HL-60 (cell line): ENCODE measurements at regions not wholly inside any gene's neighbourhood (a gene's known extent, or its start where the extent isn't known, plus 50 kb on each side); places are given as distances from the start of the nearest gene placed in this dataset.

Experiments
- DNase-seq, 2 experiments: peaks; one replicate each; pipeline ENCODE4 v3.0.0-alpha.2; 2010 to 2020; ENCODE audit warnings: low read depth in 1 of 2, low spot score in 1 of 2
- H3K27ac ChIP-seq: fragments of 250-450 bp; sonication (Bioruptor Pico); replicated peaks from 2 replicates; pipeline ENCODE4 v1.5.1; 2020; ENCODE audit warnings: mild to moderate bottlenecking, moderate library complexity
- H3K27me3 ChIP-seq: fragments of 250-450 bp; sonication (Bioruptor Pico); 2 replicates; pipeline ENCODE4 v1.5.1; 2021; ENCODE audit warnings: mild to moderate bottlenecking, moderate library complexity; ENCODE audit not compliant: insufficient read depth, poor library complexity, severe bottlenecking
- H3K4me3 ChIP-seq: replicated peaks from 2 replicates; pipeline ENCODE4 v1.5.1; 2011; ENCODE audit warnings: mild to moderate bottlenecking, control low read depth, low read length; ENCODE audit not compliant: insufficient read depth
- GABPA ChIP-seq: IDR thresholded peaks from 2 replicates; pipeline ENCODE4 v1.6.1; 2012; ENCODE audit warnings: low read depth
- POLR2AphosphoS5 ChIP-seq: IDR thresholded peaks from 2 replicates; pipeline ENCODE4 v1.6.1; 2012; ENCODE audit warnings: low read depth
- SPI1 ChIP-seq: IDR thresholded peaks from 2 replicates; pipeline ENCODE4 v1.6.1; 2012; ENCODE audit warnings: low read depth, mild to moderate bottlenecking, borderline replicate concordance
- TF ChIP-seq, protein P1 (sequence below): IDR thresholded peaks from 2 replicates; pipeline ENCODE4 v1.6.1; 2012; ENCODE audit warnings: low read depth; ENCODE audit not compliant: insufficient replicate concordance
- TF ChIP-seq, protein P2 (sequence below): IDR thresholded peaks from one replicate; pipeline ENCODE4 v1.5.1; 2011; ENCODE audit warnings: low read length, control low read depth, inconsistent platforms; ENCODE audit not compliant: insufficient read depth

DNA sequence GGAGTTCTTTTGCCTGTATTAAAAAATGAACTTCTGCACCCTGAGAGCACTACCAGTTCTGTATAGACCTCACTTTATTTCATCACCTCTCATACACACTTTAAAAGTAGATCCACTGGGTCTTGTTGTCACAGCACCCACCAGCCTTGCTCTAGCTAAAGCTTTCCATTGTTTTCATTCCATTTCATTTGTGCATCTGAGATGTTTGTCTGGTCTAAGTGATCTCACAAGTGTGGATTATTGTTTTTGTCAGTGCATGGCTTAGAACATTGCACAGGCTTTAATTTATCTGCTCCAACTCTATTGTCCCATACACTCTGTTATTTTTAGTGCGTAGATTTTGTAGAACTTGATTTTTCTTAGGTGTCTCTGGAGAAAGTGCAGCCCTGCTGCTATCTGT lies 1157.5 kb upstream of the PABPC4L start:
- Histone ChIP-seq H3K27ac (no peak overlapping the region), H3K27me3 (no peaks in the 10 kb centered on the region), H3K4me3 (no peak overlapping the region)
- no peak for TF ChIP-seq GABPA
- no peak for TF ChIP-seq SPI1
- no peak for TF ChIP-seq POLR2AphosphoS5
- TF ChIP-seq, protein P1, sequence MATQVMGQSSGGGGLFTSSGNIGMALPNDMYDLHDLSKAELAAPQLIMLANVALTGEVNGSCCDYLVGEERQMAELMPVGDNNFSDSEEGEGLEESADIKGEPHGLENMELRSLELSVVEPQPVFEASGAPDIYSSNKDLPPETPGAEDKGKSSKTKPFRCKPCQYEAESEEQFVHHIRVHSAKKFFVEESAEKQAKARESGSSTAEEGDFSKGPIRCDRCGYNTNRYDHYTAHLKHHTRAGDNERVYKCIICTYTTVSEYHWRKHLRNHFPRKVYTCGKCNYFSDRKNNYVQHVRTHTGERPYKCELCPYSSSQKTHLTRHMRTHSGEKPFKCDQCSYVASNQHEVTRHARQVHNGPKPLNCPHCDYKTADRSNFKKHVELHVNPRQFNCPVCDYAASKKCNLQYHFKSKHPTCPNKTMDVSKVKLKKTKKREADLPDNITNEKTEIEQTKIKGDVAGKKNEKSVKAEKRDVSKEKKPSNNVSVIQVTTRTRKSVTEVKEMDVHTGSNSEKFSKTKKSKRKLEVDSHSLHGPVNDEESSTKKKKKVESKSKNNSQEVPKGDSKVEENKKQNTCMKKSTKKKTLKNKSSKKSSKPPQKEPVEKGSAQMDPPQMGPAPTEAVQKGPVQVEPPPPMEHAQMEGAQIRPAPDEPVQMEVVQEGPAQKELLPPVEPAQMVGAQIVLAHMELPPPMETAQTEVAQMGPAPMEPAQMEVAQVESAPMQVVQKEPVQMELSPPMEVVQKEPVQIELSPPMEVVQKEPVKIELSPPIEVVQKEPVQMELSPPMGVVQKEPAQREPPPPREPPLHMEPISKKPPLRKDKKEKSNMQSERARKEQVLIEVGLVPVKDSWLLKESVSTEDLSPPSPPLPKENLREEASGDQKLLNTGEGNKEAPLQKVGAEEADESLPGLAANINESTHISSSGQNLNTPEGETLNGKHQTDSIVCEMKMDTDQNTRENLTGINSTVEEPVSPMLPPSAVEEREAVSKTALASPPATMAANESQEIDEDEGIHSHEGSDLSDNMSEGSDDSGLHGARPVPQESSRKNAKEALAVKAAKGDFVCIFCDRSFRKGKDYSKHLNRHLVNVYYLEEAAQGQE, result no peak
- DNase-seq, result no peak

DNA sequence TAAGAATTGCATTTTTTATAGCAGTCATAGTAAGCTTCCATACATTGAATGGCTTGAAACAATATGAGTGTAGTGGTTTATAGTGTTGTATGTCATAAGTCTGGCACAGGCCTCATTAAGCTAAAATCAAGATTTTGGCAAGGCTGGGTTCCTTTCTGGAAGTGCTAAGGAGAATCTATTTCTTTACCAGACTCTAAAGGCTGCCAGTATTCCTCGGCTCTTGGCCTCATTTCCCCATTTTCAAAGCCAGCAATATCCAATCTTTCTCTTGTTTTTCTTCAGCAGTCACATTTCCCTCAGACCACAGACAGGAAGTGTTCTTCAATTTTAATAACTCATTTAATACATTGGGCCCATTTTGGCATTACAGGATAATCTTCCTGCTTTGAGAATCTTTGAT lies 1155.5 kb upstream of the PABPC4L start:
- Histone ChIP-seq H3K27me3 (no peaks in the 10 kb centered on the region), H3K27ac (no peak overlapping the region), H3K4me3 (no peak overlapping the region)
- no peak for TF ChIP-seq POLR2AphosphoS5
- DNase-seq, result no peak

DNA sequence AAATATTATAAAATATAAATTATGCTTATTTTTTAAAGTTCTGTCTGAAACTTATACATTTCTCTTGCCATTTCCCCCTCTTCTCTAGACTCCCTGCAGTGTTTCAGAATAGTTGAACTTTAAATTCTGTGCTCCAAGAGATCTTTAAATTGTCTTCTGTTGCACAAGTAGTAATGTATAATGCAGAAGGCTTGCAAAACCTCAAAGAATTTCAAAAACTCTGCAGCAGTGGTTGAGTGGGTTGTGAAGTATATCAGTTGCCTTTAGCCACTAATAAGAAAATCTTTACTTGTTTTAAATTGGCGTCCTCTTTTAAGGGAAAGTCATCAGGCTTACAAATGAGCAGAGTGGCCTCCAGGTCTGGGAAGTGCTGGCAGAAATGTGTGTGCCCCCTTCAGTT lies 1153.3 kb upstream of the PABPC4L start:
- Histone ChIP-seq H3K27me3 (no peaks in the 10 kb centered on the region), H3K27ac (no peak overlapping the region), H3K4me3 (no peak overlapping the region)
- TF ChIP-seq GABPA, result no peak
- TF ChIP-seq, protein P1, result no peak
- TF ChIP-seq SPI1, result no peak
- no peak for TF ChIP-seq POLR2AphosphoS5
- TF ChIP-seq, protein P2, sequence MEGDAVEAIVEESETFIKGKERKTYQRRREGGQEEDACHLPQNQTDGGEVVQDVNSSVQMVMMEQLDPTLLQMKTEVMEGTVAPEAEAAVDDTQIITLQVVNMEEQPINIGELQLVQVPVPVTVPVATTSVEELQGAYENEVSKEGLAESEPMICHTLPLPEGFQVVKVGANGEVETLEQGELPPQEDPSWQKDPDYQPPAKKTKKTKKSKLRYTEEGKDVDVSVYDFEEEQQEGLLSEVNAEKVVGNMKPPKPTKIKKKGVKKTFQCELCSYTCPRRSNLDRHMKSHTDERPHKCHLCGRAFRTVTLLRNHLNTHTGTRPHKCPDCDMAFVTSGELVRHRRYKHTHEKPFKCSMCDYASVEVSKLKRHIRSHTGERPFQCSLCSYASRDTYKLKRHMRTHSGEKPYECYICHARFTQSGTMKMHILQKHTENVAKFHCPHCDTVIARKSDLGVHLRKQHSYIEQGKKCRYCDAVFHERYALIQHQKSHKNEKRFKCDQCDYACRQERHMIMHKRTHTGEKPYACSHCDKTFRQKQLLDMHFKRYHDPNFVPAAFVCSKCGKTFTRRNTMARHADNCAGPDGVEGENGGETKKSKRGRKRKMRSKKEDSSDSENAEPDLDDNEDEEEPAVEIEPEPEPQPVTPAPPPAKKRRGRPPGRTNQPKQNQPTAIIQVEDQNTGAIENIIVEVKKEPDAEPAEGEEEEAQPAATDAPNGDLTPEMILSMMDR, result no peak
- DNase-seq, result no peak

DNA sequence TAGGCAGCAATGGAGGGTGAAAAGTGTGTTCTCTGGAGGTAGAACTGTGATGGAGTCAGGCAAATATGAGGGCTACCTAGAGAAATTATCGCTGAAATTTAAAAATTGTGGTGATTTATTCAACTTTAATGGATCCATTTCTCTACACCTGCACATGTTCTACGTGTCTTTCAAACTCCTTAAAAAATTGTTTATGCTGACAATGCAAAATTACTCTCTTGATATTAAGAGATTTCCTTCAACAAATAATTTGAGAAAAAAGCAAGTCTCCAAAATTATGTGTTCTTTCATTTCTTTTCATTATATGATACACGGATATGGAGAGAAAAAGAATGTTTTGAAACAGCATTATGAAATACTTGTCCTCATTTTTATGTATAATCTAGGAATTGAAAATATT lies 1151.4 kb upstream of the PABPC4L start:
- DNase-seq, result no peak
- no peak overlapping the region for H3K27ac ChIP-seq
- H3K27me3 ChIP-seq, result no peaks in the 10 kb centered on the region
- TF ChIP-seq GABPA (no peak), SPI1 (no peak), POLR2AphosphoS5 (no peak)
- TF ChIP-seq, protein P2, result no peak
- TF ChIP-seq, protein P1, result no peak
- no peak overlapping the region for H3K4me3 ChIP-seq
